Skeletal muscle tissue (tissue), 3 donors: ENCODE measurements at regions not wholly inside any gene's neighbourhood (a gene's known extent, or its start where the extent isn't known, plus 50 kb on each side); places are given as distances from the start of the nearest gene placed in this dataset.

Source experiments
- H3K27ac ChIP-seq: one replicate; pipeline ENCODE4 v1.7.0; 2013; ENCODE audit warnings: mild to moderate bottlenecking, low read depth, low read length, inconsistent platforms
- H3K27me3 ChIP-seq, 3 donors: one replicate each; pipeline ENCODE4 v1.7.0; 2013; ENCODE audit warnings: low read length in 3 of 3; ENCODE audit not compliant: control insufficient read depth in 3 of 3, insufficient read depth in 3 of 3
- H3K36me3 ChIP-seq, 3 donors: one replicate each; pipeline ENCODE4 v1.7.0; 2013; ENCODE audit warnings: low read length in 3 of 3; ENCODE audit not compliant: control insufficient read depth in 3 of 3, insufficient read depth in 3 of 3
- H3K4me1 ChIP-seq, 3 donors: one replicate each; pipeline ENCODE4 v1.7.0; 2013; ENCODE audit warnings: low read length in 3 of 3, mild to moderate bottlenecking in 3 of 3; ENCODE audit not compliant: control insufficient read depth in 3 of 3, insufficient read depth in 3 of 3
- H3K4me3 ChIP-seq, 3 donors: one replicate each; pipeline ENCODE4 v1.7.0; 2013; ENCODE audit warnings: low read length in 3 of 3
- H3K9ac ChIP-seq, 3 donors: one replicate each; pipeline ENCODE4 v1.7.0; 2013; ENCODE audit warnings: low read length in 3 of 3, mild to moderate bottlenecking in 3 of 3, moderate library complexity in 2 of 3, low read depth in 1 of 3
- H3K9me3 ChIP-seq, 3 donors: one replicate each; pipeline ENCODE4 v1.7.0; 2013; ENCODE audit warnings: low read length in 3 of 3; ENCODE audit not compliant: control insufficient read depth in 3 of 3
- donor health status: Osteomylitis.

DNA sequence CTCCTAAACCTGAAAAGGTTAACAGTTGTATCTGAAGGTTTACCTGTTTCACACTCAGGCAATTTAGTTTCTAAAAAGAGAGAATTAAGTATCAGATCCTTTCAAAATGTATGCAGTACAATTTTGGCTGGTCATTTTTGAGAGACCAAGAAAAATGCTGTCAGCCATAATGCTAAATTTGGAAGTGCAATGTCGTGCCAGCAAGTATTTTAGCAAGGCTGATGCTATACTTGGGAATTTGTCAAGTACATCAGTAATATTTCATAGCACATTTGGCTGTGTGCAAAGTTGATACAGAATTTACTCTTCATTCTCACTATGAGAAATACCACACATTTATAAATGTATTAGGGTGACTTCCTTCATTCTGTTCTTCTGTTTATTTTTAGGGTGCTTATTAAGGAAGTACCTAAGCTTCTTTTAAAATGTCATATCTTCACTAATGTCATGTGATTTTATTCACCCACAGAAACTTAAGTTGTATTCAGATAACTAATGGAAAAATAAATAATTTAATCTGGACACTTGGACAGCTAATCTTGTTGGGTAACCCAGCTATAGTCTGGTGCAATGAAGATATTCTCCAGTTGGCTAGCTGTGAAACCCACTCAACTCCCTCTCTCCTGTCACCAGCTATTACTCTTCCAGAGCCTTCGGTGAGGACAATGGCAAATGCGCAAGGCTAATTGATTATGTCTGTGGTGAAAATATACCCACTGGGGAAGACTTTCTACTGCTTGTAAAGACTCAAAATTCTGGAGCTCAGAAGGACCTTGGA, 84.2 kb upstream of the TLL1 start:
- H3K36me3 ChIP-seq = no peaks in the 10 kb centered on the region
- H3K27me3 ChIP-seq = no peaks in the 10 kb centered on the region
- H3K9me3 ChIP-seq = no peaks in the 10 kb centered on the region
- no peak overlapping the region for H3K27ac ChIP-seq
- H3K4me1 ChIP-seq = peaks cover 0 to 5% (median 3%) of the 10 kb centered on the region in 3 donors
- no peak overlapping the region for H3K9ac ChIP-seq
- H3K4me3 ChIP-seq = no peak overlapping the region

DNA sequence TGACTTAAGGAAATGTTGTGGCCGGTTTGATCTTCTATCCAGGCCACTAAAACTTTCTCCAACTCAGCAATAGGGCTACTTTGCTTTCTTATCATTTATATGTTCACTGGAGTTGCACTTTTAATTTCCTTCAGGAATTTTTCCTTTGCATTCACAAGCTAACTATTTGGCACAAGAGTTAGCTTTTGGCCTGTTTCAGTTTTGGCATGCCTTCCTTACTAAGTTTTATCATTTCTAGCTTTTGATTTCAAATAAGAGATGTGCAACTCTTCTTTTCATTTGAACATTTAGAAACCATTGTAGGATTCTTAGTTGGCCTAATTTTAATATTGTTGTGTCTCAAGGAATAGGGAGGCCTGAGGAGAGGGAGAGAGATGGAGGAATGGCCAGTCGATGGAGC, 79.8 kb upstream of the TLL1 start:
- peaks cover 0 to 3% (median 0%) of the 10 kb centered on the region in 3 donors for H3K4me1 ChIP-seq
- H3K27me3 ChIP-seq = no peaks in the 10 kb centered on the region
- no peaks in the 10 kb centered on the region for H3K36me3 ChIP-seq

DNA sequence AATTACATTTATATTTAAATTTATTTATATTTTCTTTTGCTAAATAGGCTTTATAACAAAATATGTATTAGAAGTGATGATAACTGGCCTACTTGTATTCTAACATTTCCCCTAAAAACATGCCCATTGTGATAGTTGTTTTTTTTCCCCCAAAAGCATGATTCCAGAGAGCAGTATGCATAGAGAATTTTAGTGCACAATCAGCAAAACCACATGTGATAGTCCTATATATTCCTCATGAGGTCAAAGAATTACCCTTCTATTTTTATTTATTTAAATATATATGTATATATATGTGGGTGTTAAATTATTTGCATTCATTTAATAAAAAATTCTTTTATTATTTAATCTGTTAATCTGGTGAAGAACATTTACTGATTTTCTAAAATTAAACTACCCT, 78.2 kb upstream of the TLL1 start:
- no peaks in the 10 kb centered on the region for H3K4me1 ChIP-seq
- no peak overlapping the region for H3K9ac ChIP-seq
- H3K27me3 ChIP-seq = no peaks in the 10 kb centered on the region
- H3K9me3 ChIP-seq = no peaks in the 10 kb centered on the region
- no peak overlapping the region for H3K27ac ChIP-seq
- H3K4me3 ChIP-seq = no peak overlapping the region
- H3K36me3 ChIP-seq = no peaks in the 10 kb centered on the region

More for the DNA sequence above, 79.8 kb upstream of the TLL1 start:
- Histone ChIP-seq H3K9me3 (no peaks in the 10 kb centered on the region), H3K9ac (no peak overlapping the region), H3K27ac (no peak overlapping the region), H3K4me3 (no peak overlapping the region)

DNA sequence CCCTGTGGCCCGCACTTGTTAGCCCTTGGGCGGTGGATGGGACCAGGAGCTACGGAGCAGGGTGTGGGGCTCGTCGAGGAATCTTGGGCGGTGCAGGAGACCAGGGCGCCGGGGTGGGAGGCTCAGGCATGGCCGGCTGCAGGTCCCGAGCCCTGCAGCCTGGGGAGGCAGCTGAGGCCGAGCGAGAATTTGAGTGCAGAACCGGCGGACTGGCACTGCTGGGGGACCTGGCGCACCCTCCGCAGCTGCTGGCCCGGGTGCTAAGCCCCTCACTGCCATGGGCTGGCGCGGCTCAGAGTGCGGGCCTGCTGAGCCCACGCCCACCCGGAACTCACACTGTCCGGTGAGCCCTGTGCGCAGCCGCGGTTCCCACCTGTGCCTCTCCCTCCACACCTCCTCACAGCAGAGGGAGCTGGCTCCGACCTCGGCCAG, 73.6 kb upstream of the TLL1 start:
- Histone ChIP-seq H3K9ac (no peak overlapping the region), H3K27ac (no peak overlapping the region), H3K27me3 (no peaks in the 10 kb centered on the region), H3K4me1 (no peaks in the 10 kb centered on the region), H3K4me3 (no peak overlapping the region), H3K36me3 (no peaks in the 10 kb centered on the region), H3K9me3 (no peaks in the 10 kb centered on the region)

GRCh38 chr4:165802452-165802851, 70.6 kb upstream of the TLL1 start:
- no peaks in the 10 kb centered on the region for H3K4me1 ChIP-seq
- no peaks in the 10 kb centered on the region for H3K27me3 ChIP-seq
- H3K9me3 ChIP-seq = no peaks in the 10 kb centered on the region
- H3K4me3 ChIP-seq = no peak overlapping the region
- no peak overlapping the region for H3K27ac ChIP-seq
- H3K9ac ChIP-seq = no peak overlapping the region
- no peaks in the 10 kb centered on the region for H3K36me3 ChIP-seq

GRCh38 chr4:165803005-165803404, 70.0 kb upstream of the TLL1 start:
- no peak overlapping the region for H3K9ac ChIP-seq
- H3K9me3 ChIP-seq = no peaks in the 10 kb centered on the region
- H3K36me3 ChIP-seq = no peaks in the 10 kb centered on the region
- no peak overlapping the region for H3K4me3 ChIP-seq
- H3K27me3 ChIP-seq = no peaks in the 10 kb centered on the region
- H3K4me1 ChIP-seq = no peaks in the 10 kb centered on the region
- no peak overlapping the region for H3K27ac ChIP-seq

- Histone ChIP-seq H3K36me3 (no peaks in the 10 kb centered on the region), H3K4me3 (no peak overlapping the region), H3K9me3 (no peaks in the 10 kb centered on the region), H3K4me1 (no peaks in the 10 kb centered on the region), H3K27me3 (no peaks in the 10 kb centered on the region), H3K9ac (no peak overlapping the region), H3K27ac (no peak overlapping the region)
Measured at GRCh38 chr4:165805406-165805805, 67.6 kb upstream of the TLL1 start.

DNA sequence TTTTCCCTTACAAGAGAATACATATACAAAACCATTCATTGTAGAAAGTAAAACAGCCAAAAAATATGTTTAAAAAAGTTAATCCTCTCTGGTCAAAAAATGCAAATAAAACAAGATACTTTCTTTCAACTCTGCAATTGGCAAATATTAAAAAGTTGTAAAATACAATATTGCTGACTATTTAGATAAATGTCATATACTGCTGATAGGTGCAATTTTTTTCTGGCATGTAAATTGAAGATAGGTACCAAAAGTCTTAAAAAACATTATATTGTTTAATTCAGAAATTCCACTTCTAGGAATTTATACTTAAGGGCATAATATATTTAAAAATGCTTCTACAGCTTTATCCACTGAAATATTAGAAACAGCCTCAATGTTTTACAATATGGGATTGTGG, 66.4 kb upstream of the TLL1 start:
- no peak overlapping the region for H3K27ac ChIP-seq
- no peaks in the 10 kb centered on the region for H3K9me3 ChIP-seq
- no peak overlapping the region for H3K4me3 ChIP-seq
- no peak overlapping the region for H3K9ac ChIP-seq
- no peaks in the 10 kb centered on the region for H3K27me3 ChIP-seq
- H3K4me1 ChIP-seq = no peaks in the 10 kb centered on the region
- H3K36me3 ChIP-seq = no peaks in the 10 kb centered on the region

GRCh38 chr4:165810726-165811125, 62.3 kb upstream of the TLL1 start:
- H3K27me3 ChIP-seq = no peaks in the 10 kb centered on the region
- no peaks in the 10 kb centered on the region for H3K36me3 ChIP-seq
- no peak overlapping the region for H3K9ac ChIP-seq
- no peaks in the 10 kb centered on the region for H3K4me1 ChIP-seq
- no peak overlapping the region for H3K27ac ChIP-seq
- H3K4me3 ChIP-seq = no peak overlapping the region
- H3K9me3 ChIP-seq = no peaks in the 10 kb centered on the region

GRCh38 chr4:165813606-165814005, 59.4 kb upstream of the TLL1 start:
- H3K9me3 ChIP-seq = no peaks in the 10 kb centered on the region
- H3K9ac ChIP-seq = no peak overlapping the region
- H3K4me3 ChIP-seq = no peak overlapping the region
- H3K27me3 ChIP-seq = no peaks in the 10 kb centered on the region
- H3K4me1 ChIP-seq = no peaks in the 10 kb centered on the region
- H3K27ac ChIP-seq = no peak overlapping the region
- H3K36me3 ChIP-seq = no peaks in the 10 kb centered on the region
